HG02798 (cell line): ENCODE measurements at regions not wholly inside any gene's neighbourhood (a gene's known extent, or its start where the extent isn't known, plus 50 kb on each side); places are given as distances from the start of the nearest gene placed in this dataset.

ENCODE experiments used
- ATAC-seq: cut with Tn5 transposase; IDR thresholded peaks from one replicate; pipeline ENCODE4 v1.9.1; 2021; ENCODE audit warnings: mild to moderate bottlenecking; ENCODE audit not compliant: unreplicated experiment, poor library complexity

GRCh38 chr10:125555267-125555666 lies 127.7 kb downstream of the TEX36 start:
- no peak for ATAC-seq

GRCh38 chr10:125554753-125555152 lies 128.2 kb downstream of the TEX36 start:
- no peak for ATAC-seq

GRCh38 chr10:125554016-125554703 lies 128.8 kb downstream of the TEX36 start:
- no peak for ATAC-seq

- ATAC-seq, result no peak
Observed at GRCh38 chr10:125553091-125553490, 129.9 kb downstream of the TEX36 start.

GRCh38 chr10:125551247-125551646 lies 131.7 kb downstream of the TEX36 start:
- ATAC-seq, result no peak

- ATAC-seq, result no peak
Observed at GRCh38 chr10:125550362-125550761, 132.6 kb downstream of the TEX36 start.

GRCh38 chr10:125549653-125550052 lies 133.3 kb downstream of the TEX36 start:
- no peak for ATAC-seq

DNA sequence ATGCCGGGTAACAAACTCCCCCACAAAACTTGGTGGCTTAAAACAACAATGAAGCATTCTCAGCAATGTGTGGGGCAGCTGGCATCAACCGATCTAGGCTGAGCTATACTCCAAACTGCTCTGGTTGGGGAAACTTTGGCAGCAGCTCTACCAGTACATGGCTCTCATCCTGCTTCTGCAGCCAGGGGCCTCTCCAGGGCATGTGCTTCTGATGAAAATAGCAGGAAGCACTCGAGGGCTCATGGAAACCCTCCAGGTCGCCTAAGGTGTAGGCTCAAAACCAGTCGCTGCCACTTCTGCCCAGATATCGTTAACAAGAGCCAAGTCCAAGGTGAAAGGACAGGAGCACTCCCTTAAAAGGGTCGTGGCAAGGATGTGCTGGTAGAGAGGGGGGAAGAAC lies 134.1 kb downstream of the TEX36 start:
- no peak for ATAC-seq

DNA sequence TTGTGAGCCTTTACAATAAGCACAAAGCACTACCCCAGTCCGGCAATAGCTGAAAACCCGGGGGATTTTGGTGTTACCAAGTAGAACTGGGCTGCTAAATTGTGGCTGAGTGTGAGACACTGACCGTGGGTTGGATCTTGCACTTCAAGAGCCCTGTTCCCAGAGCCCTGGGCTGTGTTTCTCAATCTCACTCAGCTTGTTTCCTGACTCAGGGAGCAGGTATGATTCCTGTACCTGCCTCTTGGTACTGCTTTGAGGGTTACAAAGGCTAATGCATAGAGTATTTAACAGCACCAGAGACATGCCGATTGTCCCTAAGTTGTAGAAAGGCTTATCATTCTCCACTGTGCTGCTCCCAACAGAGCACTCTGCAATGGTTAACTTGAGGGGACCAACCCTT lies 134.6 kb downstream of the TEX36 start:
- ATAC-seq, result no peak

GRCh38 chr10:125547010-125547650 lies 135.8 kb downstream of the TEX36 start:
- ATAC-seq, result no peak

GRCh38 chr10:125543796-125544195 lies 139.2 kb downstream of the TEX36 start:
- no peak for ATAC-seq

DNA sequence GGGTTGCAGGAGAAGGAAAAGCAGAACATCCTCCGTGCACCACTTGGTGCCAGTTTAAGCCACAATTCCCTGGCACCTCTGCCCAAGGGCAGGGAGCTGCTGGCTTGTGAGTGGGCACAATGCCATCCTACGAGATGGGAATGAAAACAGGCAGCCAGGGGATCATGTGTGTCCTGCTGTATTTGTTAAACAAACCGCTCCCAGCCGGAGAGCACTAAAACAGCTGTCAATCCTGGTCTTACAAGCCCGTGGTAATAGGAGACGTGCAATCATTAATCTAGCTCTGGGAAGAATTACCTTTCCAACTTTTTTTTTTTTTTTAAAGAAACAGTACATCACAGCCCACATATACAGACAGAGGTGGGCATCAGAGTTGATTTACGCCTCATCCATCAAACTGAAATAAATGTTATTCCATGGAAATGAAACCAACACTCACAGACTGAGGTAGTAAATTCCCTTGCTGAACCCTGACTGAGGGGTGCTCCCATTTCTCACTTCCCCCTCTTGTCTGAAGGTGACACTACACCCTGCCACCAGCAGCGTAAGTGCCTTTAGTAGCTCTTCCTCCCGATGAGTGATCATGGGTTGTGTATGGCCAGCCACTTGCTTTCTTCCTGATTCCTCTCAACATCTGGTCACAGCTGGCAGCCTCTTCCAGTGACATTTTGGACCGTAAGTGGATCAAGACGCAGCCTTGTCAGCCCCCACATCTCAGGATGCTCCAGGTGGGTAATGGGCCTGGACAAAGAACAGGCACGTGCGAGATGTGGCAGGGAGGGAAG lies 143.8 kb downstream of the TEX36 start:
- ATAC-seq, result no peak

DNA sequence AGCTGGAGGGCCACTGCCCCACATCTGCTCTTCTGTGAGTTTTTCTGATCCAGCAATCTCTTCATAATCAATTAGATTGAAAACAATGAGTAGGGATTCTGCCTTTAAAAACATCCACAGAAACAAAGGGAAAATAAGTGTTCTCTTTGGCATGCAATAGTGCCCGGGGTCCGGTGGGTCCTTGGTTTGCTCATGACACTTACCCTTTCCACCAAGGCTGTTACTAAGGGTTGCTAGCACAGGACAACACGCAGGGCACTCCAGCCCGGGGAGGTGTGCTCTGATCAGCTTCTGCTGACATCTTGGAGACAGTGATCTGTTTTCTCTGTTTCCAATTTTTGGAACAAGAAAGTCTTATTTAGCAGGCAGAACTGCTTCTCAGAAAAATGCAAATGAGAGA lies 146.7 kb downstream of the TEX36 start:
- ATAC-seq, result no peak

GRCh38 chr10:125535559-125535958 lies 147.4 kb downstream of the TEX36 start:
- ATAC-seq, result no peak

DNA sequence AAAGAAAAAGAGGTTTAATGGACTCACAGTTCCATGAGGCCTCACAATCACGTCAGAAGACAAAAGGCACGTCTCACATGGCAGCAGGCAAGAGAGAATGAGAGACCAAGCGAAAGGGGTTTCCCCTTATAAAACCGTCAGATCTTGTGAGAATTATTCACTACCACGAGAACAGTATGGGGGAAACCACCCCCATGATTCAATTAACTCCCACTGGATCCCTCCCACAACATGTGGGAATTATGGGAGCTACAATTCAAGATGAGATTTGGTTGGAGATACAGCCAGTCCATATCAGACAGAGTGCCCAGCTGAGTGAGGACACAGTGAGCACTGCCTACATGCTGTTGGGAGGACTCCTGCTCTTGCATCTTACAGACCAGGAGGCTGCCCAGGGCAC lies 148.4 kb downstream of the TEX36 start:
- no peak for ATAC-seq

GRCh38 chr10:125533866-125534265 lies 149.1 kb downstream of the TEX36 start:
- no peak for ATAC-seq

- no peak for ATAC-seq
Observed at GRCh38 chr10:125531465-125531864, 151.5 kb downstream of the TEX36 start.

DNA sequence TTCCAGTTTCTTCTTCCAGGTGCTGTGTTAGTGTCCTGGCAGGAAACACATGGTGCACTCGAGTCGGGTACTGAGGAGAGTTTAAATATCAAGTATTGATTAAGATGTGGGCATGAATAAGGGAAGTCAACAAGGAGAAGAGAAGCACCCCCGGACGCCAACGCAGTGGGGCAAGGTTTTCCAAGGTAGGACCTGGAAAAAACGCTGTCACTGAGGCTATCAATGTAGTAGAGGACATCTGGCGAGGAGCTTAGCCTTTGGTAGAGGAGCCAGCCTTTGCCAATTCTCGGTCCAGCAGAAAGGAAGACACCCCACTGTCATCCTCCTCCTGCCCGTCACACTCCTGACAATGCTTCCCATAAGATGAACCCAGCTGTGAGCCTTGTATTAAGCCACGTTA lies 159.6 kb downstream of the TEX36 start:
- no peak for ATAC-seq

- ATAC-seq, result no peak
Observed at GRCh38 chr10:125521721-125522680, 161.0 kb downstream of the TEX36 start.

DNA sequence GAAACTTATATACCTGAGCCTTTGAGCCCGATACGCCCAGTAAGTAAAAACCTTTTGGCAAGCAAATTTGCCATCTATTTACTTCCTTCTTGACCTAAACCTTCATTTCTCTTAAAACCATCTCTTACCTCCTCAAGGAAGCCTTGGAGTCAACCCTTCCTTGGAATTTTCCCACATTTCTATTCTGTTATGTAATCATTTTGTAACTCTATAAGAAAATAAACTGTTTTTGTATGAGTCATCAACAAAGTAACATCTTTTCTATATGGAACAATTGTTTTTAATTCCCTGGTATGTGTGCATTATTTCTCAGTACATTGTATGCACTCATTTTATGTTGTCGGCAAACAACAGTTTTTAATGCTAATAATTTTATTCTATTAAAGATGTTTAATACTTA lies 162.0 kb downstream of the TEX36 start:
- ATAC-seq, result no peak
